GM19395 (cell line): ENCODE measurements at regions not wholly inside any gene's neighbourhood (a gene's known extent, or its start where the extent isn't known, plus 50 kb on each side); places are given as distances from the start of the nearest gene placed in this dataset.

ENCODE experiments used
- ATAC-seq: cut with Tn5 transposase; IDR thresholded peaks from one replicate; pipeline ENCODE4 v1.9.1; 2021; ENCODE audit warnings: mild to moderate bottlenecking, moderate library complexity; ENCODE audit not compliant: unreplicated experiment

DNA sequence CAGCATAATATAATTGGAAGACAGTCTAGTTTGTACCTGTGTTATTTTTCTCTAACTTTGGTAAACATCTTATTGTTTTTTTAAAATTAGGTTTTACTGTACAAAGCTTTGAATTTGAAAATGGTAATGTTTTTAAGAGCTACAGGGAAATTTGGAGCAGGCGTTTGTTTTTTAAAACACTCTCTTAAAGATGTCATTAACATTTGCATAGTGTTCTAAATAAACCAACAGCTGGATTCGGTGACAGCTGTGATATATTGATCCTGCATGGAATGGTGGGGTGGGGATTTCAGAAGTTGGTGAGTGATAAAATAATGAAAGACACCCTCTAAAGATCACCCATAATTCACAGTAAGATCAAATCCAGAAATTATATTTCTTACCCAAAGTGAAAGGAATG, 97.9 kb upstream of the PRL start:
- no peak for ATAC-seq

DNA sequence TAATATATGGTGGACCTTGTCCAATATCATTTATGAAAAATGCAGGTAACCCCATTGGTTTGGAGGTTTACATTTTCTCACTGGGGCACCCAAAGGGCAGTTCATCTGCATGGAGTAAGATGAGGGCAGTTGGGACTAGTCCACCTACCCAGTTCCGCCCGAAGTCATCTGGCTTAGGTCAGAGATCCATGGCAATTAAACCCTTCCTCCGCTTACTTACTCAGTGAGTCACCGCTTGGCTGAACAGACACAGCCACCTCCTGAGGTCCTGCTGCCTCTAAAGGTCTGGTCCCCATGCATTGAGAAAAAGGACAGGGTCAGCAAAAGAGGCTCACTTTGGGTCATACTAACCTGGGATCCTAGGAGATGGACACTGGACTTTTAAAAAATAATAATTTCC, 102.9 kb upstream of the PRL start:
- no peak for ATAC-seq

DNA sequence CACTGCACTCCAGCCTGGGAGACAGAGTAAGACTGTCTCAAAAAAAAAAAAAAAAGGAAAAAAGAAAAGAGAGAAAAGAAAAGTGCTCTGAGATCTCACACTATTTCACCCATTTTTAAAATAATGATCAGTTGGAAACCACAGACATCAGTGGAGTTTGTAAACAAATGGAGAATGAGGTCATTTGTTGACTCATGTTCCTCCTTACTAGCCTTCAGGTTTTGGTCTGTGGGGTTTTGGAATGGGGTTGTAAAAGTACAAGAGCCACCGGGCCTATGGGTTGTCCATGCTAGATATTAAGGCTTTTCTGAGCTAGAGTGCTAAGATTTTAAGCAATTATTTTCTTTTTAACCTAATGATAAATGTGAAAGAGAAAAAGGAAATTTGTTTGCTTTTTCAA, 104.4 kb upstream of the PRL start:
- ATAC-seq: no peak

DNA sequence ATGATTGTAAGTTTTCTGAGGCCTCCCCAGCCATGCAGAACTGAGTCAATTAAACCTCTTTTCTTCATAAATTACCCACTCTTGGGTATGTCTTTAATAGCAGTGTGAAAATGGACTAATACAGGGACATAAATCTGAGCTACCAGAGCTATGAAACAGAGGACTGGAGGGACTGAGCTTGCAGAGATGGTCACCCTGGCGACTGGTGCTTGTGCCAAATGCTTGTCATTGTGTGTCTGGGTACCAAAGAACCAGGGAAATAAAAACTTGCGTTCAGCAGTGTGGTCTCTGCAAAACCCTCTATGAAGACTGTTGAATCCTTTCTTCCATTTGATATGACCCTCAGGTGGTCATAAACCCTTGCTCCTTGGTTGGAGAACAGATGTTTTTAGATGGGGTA, 105.1 kb upstream of the PRL start:
- no peak for ATAC-seq

DNA sequence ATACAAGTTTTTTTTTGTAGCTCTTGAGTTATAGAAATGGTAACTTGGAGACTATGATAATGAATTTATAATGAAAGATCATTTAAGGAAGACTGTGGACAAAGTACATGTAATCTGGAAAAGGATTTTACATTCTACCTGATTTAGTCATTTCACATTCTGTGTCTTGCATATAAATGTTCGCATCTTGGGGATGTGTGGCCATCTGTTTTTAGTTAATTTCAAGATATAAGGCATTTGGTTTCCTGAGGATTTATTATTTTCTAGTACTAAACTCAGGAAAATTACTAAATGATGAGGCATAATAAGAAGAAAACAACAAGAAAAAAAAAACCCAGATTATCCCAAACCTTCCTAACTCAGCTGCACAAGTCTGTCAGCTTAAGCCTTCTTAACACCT, 112.7 kb upstream of the PRL start:
- no peak for ATAC-seq

DNA sequence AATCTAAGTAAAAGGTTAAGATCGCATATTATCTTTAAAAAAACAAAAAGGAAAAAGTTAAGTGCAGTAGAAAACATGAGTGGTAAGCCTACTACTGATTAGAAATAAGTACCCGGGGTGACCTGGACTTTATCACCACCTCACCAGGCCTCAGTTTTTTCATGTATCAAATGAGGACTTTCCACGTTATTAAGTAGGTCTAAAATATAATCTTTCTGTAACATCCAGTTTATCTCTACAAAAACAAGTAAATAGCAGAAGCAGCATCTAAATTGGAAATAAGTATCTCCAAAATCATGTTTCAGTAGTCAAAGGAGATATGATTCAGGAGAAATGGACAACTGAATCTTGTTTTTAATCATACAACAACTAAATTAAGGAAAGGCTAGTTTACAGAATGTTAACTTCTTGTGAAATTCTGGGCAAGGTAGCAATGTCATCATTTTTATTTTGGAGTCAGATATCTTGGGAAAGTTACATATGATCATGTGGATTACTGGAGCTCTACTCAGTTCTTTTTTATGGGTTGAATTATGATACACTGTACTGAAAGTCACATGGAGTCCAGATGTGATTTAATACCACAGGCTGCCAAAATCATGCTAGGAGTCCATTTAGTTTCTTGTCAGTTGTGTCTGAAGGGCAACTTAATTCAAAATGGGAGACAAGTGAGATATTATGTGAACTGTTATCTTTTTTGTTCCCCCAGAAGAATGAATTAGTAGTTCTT, 114.7 kb upstream of the PRL start:
- ATAC-seq: no peak

DNA sequence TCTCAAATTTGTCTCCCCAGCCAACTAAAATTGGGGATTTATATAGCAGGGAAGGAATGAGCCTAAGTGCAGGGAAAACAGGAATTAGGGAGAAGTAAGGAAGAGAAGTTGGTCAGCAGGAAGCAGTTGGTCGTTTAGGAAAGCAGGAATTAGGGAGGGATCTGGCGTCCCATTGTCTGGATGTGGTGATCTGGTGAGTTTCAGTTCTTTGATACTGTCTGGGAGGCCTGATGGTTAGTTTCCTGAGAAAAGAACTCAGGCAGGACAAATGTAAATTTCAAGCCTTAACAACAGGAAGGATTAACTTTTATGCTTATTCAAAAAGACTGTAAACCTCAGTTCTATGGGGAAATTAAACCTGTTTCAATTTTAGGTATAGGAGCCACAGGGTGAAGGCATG, 116.2 kb upstream of the PRL start:
- ATAC-seq: no peak

DNA sequence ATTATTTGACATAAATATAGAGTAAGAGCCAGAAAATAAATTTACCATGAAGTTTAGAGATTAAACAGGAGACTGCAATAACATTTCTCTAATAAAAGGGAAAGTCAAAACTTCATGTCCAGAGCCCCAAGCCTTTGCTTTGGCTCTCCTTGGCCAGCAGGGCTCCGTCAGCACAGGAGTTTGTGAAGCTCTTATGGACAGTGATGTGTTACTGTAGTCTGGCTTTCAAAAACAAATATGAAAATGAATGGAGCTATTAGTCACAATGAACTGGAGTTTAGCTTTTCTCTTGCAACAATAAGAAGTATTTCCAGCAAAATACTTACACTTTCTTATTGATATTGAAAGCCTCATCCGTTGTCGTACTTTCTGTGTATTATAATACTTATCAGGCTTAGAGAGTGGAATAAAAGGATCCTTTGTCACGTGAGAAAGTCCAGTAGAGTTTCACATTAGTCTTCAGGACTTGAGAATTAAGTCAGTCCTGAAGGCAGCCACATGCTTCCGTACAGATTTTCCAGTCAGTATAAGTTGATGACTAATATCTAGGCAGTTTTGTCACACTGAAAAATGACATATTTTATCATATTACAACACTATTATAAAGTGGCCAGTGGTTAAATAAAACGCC, 117.0 kb upstream of the PRL start:
- ATAC-seq: no peak

DNA sequence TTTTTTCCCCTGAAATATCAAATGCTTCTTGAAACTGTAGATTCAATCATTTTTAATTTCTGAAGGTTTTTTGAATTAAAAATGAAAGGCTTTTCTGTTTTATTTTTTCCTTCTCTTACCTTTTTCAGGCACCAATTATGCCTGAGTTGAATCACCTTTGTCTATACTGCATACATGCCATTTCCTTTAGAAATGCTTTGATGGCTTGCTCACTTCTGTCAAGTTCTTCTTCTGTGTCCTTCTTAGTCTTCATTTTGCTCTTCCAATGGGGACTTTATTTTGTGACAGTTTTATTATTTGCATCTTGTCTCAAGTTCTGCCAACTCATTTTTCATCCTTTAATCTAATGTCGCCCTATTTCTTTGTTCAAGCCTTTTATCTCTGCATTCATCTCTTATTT, 121.9 kb upstream of the PRL start:
- no peak for ATAC-seq

DNA sequence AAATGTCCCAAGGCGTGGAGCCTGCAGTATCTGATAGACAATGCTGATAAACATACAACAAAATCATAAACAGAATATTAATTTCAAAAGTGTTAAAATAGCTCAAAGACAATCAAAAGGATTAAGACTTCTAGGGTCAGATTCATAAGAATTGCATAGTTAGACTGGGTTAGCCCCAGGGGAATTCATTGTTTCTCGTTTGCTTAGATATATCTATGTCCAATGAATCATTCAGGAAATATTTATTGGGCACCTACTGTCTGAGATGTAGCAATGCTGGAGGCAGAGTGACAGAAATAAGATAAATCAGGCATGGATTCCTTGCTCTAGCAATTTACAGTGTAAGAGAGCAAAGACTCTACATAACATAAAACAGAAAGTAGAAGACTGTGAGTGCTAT, 124.4 kb upstream of the PRL start:
- ATAC-seq: no peak

DNA sequence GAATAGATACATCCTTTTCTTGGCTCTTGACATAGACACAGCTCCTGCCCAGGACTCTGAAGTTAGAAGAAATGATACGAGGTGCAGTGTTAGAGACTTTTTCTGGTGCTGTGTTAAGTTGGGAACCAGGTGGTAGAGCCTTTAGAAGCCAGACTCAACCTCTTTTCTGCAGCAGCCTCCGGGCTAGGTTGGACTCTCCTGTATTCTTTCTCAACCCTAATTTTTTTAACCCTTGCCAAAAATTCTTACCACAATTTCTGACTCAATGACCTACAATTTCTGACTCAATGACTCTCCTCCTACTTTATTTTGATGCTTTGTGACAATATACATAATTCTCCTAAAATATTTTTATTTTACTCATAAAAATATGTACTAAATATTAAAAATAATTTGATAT, 127.4 kb upstream of the PRL start:
- ATAC-seq: no peak

DNA sequence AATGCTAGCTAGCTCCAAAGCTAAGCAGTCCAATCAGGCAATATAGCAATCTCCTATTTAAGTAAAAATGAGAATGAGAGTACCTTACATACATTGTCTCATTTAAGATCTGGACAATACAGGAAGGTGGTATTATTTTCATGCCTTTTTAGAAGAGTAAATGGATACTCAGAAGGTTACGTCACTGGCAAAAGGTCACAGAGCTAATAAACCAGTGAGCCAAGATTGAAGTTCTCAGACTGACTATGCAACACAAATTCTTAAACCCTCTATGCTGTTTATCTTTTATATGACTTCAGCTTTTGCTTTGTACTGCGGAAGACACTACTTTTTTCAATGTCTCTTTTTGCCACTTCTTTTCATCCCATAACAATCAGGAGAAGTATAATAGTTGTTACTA, 135.2 kb upstream of the PRL start:
- ATAC-seq: no peak

DNA sequence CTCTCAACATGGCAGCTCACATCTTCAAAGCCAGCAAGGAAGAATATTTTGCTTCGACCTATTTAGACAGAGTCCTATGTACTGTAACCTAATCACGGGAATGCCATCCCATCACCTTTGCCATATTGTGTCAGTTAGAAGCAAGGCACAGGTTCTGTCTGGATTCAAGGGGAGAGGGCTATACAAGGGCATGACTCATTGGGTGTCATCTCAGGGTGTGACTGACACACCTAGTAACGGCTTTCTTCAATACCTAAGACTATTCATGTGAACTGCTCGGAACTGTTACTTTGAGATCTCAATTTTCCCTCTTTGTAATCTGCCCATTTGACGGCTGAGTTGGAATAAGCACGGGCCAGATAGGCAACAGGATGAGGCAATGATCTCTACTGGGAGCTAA, 135.6 kb upstream of the HDGFL1 start:
- no peak for ATAC-seq

DNA sequence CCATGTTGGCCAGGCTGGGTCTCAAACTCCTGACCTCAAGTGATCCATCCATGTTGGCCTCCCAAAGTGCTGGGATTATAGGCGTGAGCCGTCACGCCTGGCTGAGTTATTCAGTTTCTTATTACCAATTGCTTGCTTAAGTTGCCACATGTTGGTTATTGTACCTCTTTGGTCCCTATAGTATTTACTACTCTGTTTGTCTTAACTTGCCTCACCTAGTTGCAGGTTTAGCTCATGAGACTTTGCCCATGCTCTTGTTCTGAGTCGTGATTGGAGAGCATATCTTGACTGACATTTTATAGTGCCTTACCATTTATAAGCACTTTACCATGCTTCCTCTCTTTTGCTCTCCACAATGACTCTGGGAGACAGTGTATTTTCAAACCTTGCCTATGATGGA, 134.2 kb upstream of the HDGFL1 start:
- no peak for ATAC-seq

DNA sequence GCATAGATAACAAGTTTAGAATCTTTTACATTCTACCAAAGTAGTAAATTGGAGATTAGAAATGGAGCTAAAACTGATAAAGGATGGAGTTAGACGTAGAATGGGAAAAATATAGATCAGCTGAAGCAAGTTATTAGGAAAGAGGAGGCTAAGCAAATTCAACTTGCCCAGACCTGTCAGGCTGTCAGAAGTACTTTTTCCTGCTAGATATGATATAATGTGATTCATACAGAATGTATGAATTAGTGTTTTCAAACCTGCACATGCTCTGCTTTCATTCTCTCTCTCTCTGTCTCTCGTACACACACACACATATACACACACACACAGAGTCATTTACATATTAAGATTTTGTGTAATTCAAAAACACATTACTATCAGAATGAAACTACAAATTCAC, 133.2 kb upstream of the HDGFL1 start:
- ATAC-seq: no peak

DNA sequence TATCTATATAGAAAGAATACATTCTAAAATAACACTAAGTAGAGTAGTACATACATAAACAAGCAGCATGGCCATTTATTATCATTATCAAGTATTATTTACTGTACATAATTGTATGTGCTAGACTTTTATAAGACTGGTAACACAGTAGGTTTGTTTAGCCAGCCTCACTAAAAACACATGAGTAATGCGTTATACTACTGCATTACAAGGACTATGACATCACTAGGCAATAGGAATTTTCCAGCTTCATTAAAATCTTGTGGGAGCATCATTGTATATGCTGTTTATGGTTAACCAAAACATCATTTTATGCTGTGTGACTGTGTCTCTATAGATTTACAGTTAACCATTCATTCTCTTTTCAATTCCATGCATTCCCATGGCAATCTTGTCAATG, 131.7 kb upstream of the HDGFL1 start:
- ATAC-seq: no peak

DNA sequence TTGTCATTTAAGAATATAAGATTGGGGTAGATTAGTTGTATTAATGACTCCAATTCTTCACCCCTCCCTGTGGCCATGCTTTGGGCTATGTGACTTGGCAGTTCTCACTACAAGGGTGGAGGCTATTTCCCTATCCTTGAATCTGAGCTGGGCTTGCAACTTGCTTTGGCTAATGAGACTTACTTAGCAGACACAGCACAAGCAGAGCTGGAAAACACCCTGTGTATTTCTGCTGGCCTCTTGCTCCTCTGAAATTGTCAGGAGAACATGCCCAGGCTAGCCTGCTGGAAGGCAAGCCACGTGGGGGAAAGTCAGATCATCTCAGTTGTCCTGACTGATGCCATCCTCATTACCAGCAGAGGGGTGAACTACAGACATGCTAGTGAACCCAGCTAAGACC, 126.5 kb upstream of the HDGFL1 start:
- no peak for ATAC-seq

DNA sequence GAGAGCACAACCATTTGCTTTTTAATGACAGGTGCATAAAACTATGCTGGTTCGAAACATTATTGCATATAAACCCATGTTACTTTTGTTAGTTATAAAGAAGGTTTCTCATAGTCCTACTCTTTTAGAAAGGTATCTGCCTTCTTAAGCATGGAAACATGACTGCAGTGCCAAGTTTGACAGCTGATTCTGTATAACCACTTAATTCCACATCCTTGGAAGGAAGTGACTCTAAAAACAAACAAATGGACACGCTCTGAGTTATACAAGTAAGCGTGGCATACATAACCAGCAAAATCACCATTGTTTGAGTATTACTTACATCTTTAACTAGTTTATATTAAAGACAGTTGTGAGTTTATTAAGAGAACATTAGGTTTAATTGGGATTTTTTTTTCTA, 125.0 kb upstream of the HDGFL1 start:
- no peak for ATAC-seq

DNA sequence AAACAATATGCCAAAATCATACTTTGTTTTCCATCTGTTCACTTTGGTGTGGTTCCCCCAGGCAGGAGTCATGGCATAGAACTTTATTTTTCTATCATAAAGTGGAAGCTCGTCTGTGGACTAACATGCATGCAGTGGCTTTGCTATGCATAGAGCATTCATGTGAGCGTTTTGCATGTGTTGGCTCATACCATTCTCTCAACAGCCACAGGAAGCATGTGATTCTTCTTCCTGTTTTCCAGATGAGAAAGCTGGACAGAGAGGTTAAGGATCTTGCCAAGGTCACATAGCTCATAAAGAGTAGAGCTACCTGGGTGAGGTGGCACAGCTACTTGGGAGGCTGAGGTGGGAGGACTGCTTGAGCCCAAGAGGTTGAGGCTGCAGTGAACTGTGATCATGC, 123.4 kb upstream of the HDGFL1 start:
- ATAC-seq: no peak

DNA sequence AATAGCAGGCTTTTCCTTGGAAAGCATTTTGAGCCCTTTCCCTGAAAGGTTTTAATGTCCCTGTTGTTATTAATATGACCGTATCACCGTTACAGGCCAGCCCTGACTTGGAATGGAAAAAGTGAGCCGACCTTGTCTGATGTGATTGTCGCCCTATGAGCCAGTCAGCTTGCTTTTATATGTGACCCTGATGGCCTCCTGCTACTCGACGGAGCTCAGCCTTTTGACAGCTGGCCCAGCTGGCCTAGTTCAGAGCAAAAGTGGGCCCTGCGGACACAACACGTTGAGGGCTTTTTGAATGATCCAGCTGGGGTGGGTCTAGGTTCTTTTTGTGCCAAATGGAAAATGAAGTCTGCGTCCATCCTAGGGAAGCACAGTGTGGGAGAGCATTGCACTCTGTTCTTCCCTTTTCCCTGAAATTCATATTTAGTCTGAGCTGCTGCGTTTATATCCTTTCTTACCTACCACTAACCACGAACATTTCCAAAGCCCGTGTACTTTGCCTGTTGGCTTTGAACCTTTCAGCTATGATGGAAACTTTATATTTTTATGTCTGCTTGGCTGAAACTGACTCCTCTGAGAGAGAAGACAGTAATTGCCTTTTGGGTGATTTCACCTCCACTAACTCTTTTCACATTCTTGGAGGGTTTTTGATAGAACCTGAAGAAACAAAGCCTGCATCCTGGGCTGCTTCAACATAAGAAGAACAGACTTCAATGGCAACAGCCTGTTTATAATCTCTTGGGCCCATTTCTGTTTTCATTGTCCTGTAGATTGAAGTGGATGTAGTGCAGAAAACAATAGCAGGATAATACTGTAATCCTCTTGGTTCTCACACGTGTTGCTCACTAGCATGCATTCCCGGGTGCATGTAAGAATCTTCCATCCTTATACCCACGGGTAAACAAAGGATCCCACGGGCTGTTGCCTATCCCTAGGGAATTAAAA, 121.8 kb upstream of the HDGFL1 start:
- ATAC-seq: no peak

DNA sequence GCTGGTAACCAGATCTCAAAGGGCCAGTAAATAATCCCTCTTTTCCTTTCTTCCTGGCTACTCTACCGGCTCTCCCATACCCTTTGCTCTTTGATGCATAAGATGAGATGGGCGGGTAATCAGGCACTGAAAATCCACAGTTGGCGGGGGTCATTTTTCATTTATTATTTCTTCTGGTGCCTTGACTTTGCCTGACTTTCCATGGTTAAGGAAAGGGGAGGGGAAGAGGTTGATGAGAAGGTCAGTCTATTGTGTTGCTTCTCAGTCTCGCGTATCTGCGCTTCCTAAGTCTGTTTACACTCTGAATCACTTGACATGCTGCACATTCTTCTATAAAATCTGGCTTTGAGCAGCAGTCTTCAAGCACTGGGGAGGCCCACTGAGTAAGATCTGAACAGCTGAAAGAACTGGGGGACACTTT, 121.1 kb upstream of the HDGFL1 start:
- ATAC-seq: no peak

DNA sequence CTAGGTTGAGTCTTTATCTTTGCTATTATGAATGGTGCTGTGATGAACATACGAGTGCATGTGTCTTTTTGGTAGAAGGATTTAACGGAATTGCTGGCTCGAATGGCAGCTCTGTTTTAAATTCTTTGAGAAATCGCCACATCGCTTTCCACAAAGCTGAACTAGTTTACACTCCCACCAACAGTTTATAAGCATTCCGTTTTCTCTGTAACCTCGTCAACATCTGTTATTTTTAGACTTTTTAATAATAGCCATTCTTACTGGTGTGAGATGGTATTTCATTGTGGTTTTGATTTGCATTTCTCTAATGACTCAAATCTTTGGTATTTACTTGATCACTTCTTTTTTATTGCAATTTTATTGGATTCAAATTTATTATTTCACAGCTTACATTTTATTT, 117.4 kb upstream of the HDGFL1 start:
- no peak for ATAC-seq
